SK-N-MC (cell line): ENCODE measurements at regions not wholly inside any gene's neighbourhood (a gene's known extent, or its start where the extent isn't known, plus 50 kb on each side); places are given as distances from the start of the nearest gene placed in this dataset.

Source experiments
- EZH2 ChIP-seq: fragments of 200-600 bp; sonication (generic); IDR thresholded peaks from one replicate; pipeline ENCODE4 v1.6.1; 2017; ENCODE audit warnings: antibody characterized with exemption
- FOXP2 ChIP-seq: optimal IDR thresholded peaks from 2 replicates; pipeline ENCODE3; 2011; ENCODE audit warnings: mild to moderate bottlenecking, moderate library complexity; ENCODE audit not compliant: insufficient read depth; ENCODE audit errors: extremely low read length, control extremely low read depth
- POLR2AphosphoS5 ChIP-seq: IDR thresholded peaks from 2 replicates; pipeline ENCODE4 v1.6.1; 2012; ENCODE audit warnings: mild to moderate bottlenecking, low read depth, low read length, borderline replicate concordance

DNA sequence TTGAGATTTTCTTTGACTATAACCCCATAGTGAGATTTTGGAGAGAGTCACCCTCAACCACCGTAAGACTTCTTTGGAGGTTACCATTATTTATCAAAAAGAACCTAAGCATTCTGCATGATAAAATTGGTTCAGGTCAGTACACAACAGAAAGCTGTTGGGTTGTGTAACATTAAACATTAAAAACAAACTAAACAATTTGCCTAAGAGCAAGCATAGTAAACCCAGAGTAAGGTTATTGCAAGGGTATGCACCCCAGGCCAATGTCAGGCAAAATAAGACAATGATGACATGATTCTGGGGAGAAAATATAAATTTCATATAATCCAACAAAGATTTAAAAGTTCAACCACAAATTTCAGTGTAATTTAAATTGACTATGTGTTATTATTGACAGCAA is 472.4 kb downstream of the SH2D1A start:
- no peak for TF ChIP-seq EZH2
- no peak for TF ChIP-seq POLR2AphosphoS5
- TF ChIP-seq FOXP2, result no peak
